Stimulated activated CD4-positive, alpha-beta T cell treated with anti-CD3 and anti-CD28 coated beads, Interleukin-12 subunit alpha, Interleukin-12 subunit beta, amount 100 ng/mL, for 4 hours (primary cell): ENCODE measurements at regions not wholly inside any gene's neighbourhood (a gene's known extent, or its start where the extent isn't known, plus 50 kb on each side); places are given as distances from the start of the nearest gene placed in this dataset.
"Not testable (repeated sequence)": the region's sequence is repeated elsewhere in the genome, so short reads cannot be mapped to it uniquely, and the experiment has no call there.

ENCODE experiments used
- DNase-seq: peaks from one replicate; pipeline ENCODE4 v3.0.0-alpha.2; 2020

DNA sequence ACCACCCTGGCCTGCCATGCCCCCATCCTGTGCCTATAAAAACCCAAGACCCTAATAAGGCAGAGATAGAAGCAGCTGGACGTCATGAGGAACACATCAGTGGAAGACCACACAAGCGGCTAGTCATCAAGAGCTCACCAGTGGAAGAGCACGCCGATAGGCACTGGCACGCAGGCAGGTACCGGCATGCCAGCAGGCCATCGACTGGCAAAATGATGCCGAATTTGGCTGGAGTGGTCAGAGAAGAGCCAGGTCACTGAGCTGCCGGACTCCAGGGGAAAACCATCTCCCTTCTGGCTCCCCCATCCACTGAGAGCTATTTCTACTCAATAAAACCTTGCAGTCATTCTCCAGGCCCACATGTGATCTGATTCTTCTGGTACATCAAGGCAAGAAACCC, 227.6 kb upstream of the EXOC2 start:
- DNase-seq = no peak

- no peak for DNase-seq
Observed at GRCh38 chr6:919500-919899, 226.6 kb upstream of the EXOC2 start.

- DNase-seq = no peak
Observed at GRCh38 chr6:917939-918338, 225.0 kb upstream of the EXOC2 start.

- no peak for DNase-seq
Observed at GRCh38 chr6:917296-917695, 224.4 kb upstream of the EXOC2 start.

DNA sequence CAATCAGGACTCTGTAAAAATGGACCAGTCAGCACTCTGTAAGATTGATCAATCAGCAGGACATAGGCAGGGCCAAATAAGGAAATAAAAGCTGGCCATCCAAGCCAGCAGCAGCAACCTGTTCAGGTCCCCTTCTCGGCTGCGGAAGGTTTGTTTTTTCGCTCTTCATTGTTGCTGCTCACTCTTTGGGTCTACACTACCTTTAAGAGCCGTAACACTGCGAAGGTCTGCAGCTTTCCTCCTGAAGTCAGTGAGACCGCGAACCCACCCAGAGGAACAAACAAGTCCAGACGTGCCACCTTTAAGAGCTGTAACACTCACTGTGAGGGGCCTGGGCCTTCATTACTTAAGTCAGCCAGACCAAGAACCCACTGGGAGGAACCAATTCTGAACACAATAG, 223.2 kb upstream of the EXOC2 start:
- no peak for DNase-seq

GRCh38 chr6:912871-913835, 220.2 kb upstream of the EXOC2 start:
- no peak for DNase-seq

DNA sequence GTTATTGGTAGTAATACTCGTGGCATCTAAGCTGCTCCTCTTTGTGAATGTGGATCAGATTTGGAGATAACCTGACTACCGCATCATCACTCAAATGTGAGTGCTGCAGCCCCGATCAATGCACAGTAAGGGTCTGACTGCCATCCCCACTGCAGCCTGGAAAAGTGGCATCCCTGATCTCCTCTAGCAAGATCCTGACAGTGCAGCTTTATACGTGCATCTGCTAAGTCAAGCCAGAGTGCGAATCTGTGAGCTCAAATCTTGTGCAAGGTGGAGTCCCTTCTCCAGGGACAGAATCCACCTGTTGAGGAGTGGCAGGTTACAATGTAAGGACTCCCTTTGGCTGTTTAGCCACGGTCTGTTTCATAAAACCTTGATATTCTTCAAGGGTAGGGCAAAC, 215.0 kb upstream of the EXOC2 start:
- DNase-seq = no peak

GRCh38 chr6:906920-907319, 214.0 kb upstream of the EXOC2 start:
- DNase-seq = no peak

DNA sequence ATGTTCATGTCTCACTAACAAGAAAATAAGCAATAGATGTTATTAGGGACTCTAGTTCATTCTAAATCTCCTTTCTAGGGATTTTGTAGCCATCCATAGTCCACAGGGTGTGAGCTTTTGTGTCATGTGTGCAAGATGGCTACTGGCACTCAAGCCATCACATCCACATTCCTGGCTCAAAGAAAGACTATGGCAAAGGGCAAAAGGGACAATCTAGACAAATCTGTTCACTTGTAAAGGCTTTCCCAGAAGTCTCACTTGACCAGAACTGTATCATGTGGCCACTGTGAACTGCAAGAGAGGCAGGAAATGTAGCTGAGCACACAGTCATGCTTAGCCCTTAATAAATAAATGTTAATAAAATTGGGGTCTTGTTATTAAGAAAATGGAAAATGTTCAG, 212.6 kb upstream of the EXOC2 start:
- no peak for DNase-seq

DNA sequence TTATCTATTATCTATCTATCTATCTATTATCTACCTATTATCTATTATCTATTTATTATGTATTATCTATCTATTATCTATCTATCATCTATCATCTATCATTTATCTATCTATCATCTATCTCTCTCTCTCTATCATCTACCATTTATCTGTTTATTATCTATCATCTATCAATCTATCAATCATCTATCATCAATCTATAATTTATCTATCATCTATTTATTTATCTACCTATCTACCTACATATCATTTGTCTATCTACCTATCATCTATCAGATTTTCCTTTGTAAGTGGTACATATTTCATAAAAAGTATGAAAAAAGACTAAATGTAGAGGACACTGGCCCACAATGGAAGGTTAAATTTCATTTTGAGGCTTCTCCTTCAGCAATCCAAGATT, 212.1 kb upstream of the EXOC2 start:
- no peak for DNase-seq

DNA sequence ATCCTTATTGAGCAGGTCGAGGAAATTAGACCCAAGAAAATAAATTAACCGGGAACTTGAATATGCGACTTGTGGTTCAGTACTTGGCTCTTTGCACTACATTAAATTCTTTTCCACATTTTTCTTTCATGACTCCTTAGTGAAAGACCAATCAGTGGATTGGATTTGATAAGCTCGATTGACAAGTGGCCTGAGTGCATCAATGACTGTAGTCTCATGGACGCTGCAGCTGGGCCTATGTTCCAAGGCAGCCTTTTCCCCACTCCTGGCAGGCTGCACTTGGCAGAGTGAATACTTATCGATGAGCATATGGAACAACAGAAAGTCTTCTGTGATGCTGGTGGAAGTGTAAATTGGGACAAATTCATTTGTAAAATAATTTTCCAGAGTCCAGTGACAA, 210.8 kb upstream of the EXOC2 start:
- no peak for DNase-seq

- DNase-seq = no peak
Observed at GRCh38 chr6:901696-902460, 208.9 kb upstream of the EXOC2 start.

DNA sequence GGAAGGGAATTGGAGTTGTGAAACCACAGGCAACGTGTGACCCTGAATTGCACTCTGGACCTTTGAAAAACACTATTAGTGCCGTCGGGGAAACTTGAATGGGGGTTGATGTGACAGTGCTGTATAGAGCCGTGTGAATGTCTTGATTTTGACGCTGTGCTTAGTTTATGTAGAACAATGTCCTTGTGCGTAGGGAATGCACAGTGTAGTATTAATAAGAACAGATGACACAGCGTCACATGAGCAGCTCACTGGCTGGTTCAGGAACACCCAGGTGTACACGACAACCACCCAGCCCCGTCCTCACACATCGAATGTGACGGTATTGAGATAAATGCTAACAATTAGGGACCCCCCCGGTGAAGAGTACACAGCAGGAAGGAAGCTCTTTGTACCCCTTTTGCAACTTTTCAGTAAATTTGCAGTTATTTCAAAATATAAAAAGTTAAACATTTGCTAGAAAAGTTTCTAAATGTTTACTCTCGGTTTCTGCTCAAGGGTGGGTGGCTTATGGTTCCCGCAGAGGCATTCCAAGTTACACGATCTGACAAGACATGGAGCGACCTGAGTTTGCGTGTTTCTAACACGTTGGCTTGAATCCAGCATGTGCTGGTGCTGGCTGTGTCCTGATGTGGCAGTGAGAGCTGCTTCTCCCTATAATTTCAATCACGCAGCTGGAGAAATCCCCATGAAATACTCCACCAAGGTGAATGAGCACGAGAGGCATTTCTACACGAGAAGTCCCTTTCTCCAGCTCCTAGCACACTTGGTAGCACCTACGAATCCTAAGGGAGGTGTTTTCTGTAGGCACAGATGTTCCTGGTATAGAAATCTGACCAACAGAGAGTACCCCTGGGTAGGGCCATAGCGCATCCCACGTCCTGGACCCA, 208.0 kb upstream of the EXOC2 start:
- DNase-seq = no peak

DNA sequence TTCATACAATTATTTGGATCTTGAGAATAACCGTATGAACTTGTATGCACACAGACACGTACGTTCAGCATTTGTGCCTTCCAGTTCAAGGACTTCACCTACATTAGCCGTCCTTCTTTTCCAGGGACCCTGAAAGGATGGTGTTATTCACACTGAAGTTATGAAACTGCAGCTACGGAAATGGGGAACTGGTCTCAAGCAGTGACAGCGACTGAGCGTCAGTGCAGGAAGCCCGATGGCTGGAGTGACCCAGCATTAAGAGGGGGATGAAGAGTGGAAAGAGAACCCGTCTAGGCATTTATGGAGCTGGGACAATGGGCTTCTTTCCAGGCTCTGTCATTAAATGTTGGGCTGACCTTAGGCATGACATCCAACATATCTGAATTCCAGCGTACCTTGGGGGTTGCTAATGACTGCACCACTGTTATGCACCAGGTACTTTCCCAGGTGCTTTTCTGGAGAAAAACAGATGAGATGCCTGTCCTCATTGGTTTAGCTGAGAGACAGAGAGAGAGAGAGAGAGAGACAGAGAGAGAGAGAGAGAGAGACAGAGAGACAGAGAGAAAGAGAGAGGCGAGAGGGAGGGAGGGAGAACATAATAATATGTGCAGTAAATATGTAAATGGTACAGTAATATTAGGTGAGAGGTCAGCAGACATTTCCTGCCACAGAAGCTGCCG, 204.7 kb upstream of the EXOC2 start:
- DNase-seq = no peak

DNA sequence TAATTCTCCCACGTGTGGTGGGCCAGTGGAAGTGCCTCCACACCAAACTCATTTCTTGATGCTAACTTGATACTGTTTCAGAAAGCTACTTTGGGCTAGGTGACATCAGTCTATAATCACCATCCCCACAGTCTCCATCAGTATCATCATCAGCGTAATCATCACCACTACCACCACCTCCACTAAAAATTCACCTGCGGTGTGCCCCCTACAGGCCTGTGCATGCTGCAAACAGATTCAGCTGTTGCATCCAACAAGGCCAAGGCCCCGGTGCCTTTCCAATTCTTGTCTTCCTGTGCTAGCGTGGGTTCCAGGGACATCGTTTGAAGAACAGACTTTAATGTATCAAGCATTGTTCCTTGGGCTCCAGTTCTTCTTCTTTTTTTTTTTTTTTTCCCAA, 201.3 kb upstream of the EXOC2 start:
- DNase-seq = peak; percentile 3

- no peak for DNase-seq
Observed at GRCh38 chr6:890995-891394, 198.1 kb upstream of the EXOC2 start.

GRCh38 chr6:890201-890600, 197.3 kb upstream of the EXOC2 start:
- no peak for DNase-seq

DNA sequence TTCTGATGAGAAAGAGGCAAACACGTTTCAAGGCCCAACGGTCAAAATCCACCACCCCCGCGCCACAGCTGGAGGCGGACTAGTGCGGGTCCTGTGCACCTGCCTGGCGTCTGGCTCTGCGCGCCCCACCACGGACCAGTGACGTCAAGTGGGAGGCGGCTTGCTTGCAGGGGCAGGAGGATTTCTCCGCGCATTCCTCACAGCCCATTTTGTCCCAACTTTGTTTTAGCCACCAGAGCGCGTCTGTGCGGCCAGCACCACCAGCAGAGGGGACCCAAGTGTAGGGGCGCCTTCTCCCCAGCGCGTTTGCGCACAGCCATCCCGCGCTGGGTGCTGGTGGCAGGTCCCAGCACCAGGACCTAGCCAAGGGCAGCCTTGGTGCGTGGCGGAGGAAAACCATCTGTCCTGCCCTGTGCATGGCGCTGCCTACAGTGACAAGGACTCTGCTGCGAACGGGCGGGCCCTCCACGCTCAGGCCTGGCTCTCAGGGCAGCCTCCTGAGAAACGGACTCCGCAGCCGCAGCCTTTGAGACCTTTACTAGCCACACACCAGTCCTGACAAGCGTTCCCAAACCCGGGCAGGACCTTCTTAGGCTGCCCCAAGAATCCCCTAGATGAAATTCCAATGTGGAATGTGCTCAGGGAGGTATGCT, 194.8 kb upstream of the EXOC2 start:
- no peak for DNase-seq

GRCh38 chr6:886116-886515, 193.2 kb upstream of the EXOC2 start:
- DNase-seq = not testable (repeated sequence)

DNA sequence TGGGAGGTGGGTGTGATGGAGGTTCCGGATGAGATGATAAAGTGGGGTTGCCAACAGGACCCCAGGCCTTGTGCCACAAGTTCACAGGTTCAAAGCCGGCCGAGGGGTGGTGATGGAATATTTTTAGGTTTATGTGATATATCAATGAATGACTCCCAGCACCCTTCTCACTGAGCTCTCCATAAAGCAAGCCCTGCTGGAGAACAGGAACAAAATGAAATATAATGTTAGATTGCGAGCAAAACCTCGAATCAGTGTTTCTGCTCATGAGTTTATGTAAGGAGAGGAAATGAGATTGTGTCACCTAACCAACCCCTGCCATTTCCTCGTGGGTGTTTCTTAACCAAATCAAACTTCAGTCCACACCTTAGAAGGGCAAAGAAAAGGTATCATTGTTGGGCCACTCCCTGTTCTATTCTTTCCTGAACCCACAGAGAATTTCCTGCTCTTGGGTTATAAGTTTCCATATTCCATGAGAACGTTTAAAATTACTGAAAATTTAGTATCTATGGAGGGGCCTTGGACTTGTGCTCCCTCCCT, 192.2 kb upstream of the EXOC2 start:
- no peak for DNase-seq

- no peak for DNase-seq
Observed at GRCh38 chr6:884570-884969, 191.6 kb upstream of the EXOC2 start.
